Activated CD4-positive, alpha-beta T cell treated with anti-CD3 and anti-CD28 coated beads, Interleukin-2, Interleukin-4, amounts not matched to agents 100 ng/mL and 50 ng/mL, durations not matched to agents 16 hours and 8 hours (primary cell): ENCODE measurements at regions not wholly inside any gene's neighbourhood (a gene's known extent, or its start where the extent isn't known, plus 50 kb on each side); places are given as distances from the start of the nearest gene placed in this dataset.

Source experiments
- DNase-seq: peaks from one replicate; pipeline ENCODE4 v3.0.0-alpha.2; 2020; ENCODE audit warnings: low spot score

DNA sequence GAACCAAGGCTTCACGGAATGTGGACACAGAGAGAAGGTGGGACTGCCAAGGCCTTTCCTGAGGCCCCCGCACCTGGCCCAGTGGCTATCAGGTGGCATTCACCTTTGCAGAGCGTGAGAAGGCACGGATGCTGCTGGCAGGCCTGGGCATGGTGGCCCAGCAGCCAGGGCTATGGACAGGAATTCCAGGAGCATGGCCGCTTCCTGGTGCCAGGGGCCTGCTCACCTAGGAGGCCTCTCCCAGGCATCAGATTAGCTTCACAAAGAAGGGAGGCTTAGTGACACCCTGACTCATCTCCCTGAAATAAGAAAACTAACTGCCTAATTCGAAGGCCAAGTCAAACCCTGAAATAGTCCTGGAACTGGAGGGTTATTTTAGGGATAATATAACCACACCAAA is 155.8 kb downstream of the TEX29 start:
- DNase-seq: no peak

- DNase-seq: no peak
Measured at GRCh38 chr13:111479412-111479811, 159.0 kb downstream of the TEX29 start.

- no peak for DNase-seq
Measured at GRCh38 chr13:111480503-111480902, 160.1 kb downstream of the TEX29 start.

GRCh38 chr13:111480976-111481375 is 160.5 kb downstream of the TEX29 start:
- no peak for DNase-seq

DNA sequence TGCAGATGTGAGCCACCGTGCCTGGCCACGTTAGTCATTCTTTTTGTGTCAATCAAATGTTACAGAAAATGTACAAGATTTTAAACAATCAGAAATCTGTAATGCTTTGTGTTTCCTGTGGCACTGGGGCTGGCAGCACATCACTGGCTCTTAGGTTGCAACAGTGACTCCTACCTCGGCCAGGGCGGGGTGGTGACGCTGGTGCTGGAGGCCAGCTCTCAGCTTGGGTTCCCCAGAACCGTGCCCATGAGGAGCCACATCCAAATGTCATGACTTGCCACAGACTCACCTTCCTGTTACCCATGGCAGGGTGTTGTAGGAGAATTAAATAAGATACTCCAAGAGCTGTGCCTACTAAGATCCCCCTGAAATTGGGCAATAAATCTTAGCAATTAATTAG is 161.7 kb downstream of the TEX29 start:
- DNase-seq: no peak

DNA sequence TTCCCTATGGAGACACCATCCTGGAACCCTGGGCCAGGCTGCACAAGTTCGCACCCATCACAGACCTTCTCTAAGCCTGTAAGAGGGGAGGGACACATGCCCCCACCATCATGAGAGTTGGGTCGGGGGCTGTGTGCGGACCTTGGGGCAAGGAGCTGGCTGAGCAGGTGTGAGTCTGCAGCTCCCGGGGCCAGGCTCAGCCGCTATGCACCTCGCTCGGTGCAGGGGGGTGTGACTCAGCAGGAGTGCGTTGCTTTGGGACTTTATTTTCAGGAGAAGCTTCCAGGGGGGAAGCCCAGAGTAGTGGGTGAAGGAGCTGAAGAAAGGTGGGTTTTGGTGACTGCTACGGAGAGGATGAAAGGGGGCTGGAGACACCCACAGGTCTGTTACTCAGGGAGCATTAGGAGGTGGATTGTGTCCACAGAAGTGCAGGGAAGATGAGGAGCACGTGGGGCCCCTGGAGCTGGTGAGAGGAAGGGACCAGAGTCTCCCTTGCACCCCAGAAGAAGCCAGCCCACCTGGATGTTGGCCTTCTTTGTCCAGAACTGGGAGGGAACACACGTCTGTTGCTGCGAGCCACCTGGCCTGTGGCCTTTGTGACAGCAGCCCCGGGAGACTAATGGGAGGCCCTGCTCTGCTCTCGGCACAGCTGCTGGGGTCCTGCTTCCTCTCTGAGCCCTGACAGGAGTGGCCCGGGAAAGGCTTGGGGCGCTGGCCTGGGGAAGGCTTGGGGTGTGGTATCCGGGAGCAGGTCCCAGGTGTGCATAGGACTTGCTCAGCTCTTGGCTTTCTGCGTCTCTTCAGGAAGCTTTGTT is 162.6 kb downstream of the TEX29 start:
- DNase-seq: no peak

- no peak for DNase-seq
Measured at GRCh38 chr13:111483621-111483987, 163.2 kb downstream of the TEX29 start.

- no peak for DNase-seq
Measured at GRCh38 chr13:111484141-111484925, 163.9 kb downstream of the TEX29 start.

DNA sequence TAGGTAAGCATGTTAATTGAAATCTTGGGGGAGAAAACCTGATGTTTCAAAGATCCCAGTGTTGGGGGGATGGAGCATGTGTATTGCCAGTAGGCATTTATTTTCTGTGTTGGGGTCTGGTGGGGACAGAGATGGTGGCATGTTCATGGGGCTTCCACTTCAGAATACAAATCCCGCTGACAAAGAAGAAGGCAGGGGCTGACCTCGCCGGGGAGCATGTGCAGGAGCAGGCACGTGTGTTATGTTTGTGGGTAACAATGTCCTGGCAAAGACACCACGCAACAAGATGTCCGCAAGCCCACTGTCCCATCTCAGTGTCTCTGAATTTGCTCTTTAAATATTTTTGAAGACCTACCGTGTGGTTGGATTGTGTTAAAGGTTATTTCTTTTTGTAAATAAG is 164.5 kb downstream of the TEX29 start:
- no peak for DNase-seq

DNA sequence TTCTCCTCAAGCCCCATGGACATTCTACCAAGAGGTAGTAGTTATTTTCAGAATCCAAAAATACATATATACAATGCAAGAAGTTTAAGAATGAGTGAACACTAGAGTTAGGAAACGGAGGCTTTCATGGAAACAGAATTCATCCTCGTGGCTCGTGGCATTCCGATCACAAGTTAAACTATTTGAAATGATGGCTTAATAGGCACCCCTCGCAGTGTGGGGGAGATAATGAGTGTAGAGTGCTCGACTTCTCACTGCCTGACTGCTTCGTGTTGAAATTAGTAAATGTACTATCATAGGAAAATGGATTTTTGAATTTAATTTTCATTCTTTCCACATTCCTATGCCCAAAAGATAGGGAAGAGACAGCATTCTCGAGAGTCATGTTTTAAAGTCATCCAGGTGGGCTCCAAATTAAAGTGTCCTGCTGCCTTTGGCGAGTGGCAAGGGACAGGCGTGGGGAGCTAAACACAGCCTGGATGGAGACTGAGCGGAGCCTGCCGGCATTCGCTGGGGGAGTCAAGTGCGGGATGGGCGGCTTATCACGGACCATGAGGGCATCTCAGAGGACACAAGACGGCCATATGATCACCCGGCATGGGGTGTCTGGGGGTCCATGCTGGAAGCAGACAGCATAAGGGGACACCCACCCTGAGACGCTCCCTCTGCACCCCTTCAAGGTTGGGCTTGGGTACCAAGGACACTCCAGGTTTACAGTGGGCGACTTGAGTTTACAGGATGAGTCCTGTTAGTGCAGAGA is 165.2 kb downstream of the TEX29 start:
- no peak for DNase-seq

GRCh38 chr13:111486331-111486730 is 165.9 kb downstream of the TEX29 start:
- no peak for DNase-seq

- no peak for DNase-seq
Measured at GRCh38 chr13:111486801-111487200, 166.4 kb downstream of the TEX29 start.

DNA sequence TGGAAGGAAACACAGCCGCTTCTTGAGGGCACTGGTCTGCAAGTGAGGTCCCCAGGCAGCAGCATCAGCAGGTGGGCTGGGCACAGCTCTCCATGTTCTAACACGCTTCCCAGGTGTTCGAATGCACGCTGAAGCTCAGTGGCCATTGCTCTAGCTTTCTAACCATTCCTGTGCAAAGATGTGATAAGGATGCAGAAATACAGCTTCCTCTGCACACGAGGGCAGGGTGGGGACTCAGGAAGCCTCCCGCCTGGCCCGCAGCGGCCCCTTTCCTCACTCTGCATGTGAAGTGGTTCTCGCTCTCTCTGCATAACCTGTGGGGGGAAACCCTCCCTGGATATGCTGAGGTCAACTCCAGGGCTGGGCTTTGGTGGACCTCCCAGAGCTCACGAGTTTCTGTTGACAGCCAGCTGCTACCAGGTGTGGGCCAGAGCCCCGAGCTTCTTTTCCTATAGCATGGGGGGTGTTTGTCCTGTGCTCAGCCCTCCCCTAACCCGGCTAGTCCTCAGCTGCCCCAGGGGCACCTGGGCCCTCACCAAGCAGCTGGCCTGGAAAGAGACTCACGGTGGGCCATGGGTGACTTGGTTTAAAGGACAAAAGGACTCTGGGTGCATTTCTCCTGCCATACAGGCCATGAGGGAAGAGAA is 168.2 kb downstream of the TEX29 start:
- DNase-seq: no peak

GRCh38 chr13:111489301-111489700 is 168.9 kb downstream of the TEX29 start:
- no peak for DNase-seq

- DNase-seq: no peak
Measured at GRCh38 chr13:111490611-111491010, 170.2 kb downstream of the TEX29 start.

- DNase-seq: no peak
Measured at GRCh38 chr13:111491021-111491420, 170.6 kb downstream of the TEX29 start.

DNA sequence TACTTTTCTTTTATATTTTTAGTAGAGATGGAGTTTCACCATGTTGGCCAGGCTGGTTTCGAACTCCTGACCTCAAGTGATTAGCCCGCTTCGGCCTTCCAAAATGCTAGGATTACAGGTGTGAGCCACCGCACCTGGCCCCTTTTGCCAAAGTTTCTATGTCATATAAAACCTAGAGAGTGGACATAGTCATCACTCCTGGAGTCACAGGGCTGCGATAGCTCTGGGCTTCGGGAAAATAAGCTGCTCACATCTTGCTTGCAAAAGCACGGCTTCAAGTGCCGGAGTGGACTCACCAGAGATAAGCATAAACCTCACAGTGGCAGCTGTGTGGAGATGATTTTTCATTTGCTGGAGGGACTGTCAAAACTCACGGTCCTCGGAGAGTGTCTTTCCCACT is 171.2 kb downstream of the TEX29 start:
- DNase-seq: no peak

GRCh38 chr13:111492341-111492950 is 172.0 kb downstream of the TEX29 start:
- no peak for DNase-seq

GRCh38 chr13:111492958-111493357 is 172.5 kb downstream of the TEX29 start:
- no peak for DNase-seq

GRCh38 chr13:111493468-111493867 is 173.0 kb downstream of the TEX29 start:
- no peak for DNase-seq

DNA sequence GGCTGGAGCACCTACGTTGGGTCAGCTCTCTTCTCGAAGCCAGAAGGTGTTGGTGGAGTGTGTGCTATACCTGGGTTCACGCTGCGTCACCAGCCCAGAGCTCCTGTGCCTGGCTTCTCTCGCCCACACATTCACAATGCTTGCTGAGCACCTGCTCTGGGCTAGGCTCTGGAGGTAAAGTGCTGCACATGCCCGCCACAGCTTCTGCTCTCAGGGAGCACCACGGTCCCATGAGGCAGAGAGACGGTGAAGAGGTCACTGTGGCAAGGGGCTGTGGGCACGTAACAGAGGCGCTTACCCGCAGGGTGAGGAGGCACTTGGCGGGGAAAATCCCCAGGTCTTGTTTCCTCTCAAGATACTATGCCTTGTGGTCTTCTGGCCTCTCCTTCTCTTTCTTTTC is 174.2 kb downstream of the TEX29 start:
- no peak for DNase-seq
